ENCODE measurements at regions not wholly inside any gene's neighbourhood (a gene's known extent, or its start where the extent isn't known, plus 50 kb on each side); places are given as distances from the start of the nearest gene placed in this dataset.

DNA sequence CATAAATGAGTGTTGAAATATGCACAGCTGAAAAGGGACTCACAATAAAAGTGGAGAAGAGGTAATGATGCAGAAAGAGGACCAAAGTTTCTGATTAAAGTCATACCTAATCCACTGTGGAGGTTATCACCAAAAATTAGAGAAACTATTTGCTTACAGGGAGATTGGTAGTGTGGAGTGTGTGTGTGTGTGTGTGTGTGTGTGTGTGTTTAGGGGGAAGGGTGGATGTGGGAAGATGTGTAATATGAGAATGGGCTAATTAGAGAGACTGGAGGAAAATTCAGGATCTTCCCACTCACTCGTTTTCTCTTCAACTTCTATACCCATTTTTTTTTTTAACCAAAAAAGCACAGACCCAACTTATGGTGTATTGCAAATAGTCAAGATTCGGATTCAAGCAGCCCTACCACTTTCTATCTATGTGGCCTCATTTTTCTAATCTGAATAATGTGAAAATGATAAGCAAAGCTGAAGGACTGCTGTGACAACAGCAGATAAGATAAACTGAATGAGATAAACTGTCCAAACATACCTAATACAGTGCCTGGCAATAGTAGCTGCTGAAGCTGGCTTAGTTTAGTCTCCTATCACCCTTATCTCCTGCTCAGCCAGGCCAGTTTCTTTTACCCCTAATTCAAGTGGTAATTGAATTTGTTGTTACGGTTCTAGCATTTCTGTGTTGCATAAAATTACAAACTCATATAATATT, 501.1 kb downstream of the KDM4C start (continued):
- TF ChIP-seq SP5 (CRISPR knock-in tag; IDR thresholded peaks at IDR 0.05; ENCODE audit: borderline replicate concordance, low read depth): no peak
- TF ChIP-seq, protein P1, sequence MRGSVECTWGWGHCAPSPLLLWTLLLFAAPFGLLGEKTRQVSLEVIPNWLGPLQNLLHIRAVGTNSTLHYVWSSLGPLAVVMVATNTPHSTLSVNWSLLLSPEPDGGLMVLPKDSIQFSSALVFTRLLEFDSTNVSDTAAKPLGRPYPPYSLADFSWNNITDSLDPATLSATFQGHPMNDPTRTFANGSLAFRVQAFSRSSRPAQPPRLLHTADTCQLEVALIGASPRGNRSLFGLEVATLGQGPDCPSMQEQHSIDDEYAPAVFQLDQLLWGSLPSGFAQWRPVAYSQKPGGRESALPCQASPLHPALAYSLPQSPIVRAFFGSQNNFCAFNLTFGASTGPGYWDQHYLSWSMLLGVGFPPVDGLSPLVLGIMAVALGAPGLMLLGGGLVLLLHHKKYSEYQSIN (CRISPR knock-in tag; IDR thresholded peaks at IDR 0.05; ENCODE audit: borderline replicate concordance): no peak
- TF ChIP-seq ZNF746 (CRISPR knock-in tag; IDR thresholded peaks at IDR 0.05): no peak
- TF ChIP-seq SP4 (CRISPR knock-in tag; IDR thresholded peaks at IDR 0.05): no peak
- TF ChIP-seq ZNF788 (CRISPR knock-in tag; IDR thresholded peaks at IDR 0.05; ENCODE audit: borderline replicate concordance): no peak
- TF ChIP-seq, protein P2, sequence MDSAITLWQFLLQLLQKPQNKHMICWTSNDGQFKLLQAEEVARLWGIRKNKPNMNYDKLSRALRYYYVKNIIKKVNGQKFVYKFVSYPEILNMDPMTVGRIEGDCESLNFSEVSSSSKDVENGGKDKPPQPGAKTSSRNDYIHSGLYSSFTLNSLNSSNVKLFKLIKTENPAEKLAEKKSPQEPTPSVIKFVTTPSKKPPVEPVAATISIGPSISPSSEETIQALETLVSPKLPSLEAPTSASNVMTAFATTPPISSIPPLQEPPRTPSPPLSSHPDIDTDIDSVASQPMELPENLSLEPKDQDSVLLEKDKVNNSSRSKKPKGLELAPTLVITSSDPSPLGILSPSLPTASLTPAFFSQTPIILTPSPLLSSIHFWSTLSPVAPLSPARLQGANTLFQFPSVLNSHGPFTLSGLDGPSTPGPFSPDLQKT (CRISPR knock-in tag; IDR thresholded peaks at IDR 0.05; ENCODE audit: borderline replicate concordance): no peak

DNA sequence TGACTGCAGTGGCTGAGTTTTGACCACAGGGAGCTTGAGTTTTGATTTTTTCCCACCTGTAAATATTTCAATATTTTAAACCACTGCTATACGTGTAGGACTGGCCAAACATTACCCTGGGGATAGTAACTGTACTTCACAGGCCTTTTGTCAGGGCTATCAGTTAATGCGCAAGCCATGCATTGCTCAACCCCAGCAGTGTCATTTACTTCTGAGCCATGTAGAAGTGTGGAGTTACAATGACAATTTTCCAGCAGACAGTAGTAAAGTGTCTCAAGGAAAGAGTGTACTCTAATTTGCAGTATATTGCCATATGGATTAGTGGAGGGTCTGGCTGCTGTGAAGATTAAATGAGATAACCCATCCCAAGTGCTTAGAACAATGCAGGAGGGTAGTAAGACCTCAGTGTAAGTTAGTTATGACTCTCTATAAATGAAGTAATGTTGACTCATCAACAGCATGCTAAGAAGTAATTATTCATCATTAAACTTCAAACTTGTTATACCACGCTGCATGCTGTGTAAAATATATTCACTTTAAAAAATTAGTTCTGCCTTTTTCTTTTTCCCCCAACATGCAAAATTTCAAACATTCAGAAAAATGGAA, 489.2 kb downstream of the KDM4C start:
- no TSS peak for BruUV-seq (replicated peaks)
- no peak for FAIRE-seq
- ChIA-PET POLR2A (no interaction called here), CTCF (ENCODE audit: low intra/inter-chr PET ratio, low total read pairs) (no interaction called here)
- Histone ChIP-seq H3K79me2 (ENCODE audit: insufficient read depth, low read length) (no peaks in the 10 kb centered on the region), H4K20me1 (ENCODE audit: insufficient read depth, low read length) (no peaks in the 10 kb centered on the region), H3K4me3 (replicated peaks in 1 of 3; ENCODE audit: insufficient read depth in 1 of 3, low read depth in 2 of 3, low read length in 3 of 3) (no peak overlapping the region), H3K9ac (ENCODE audit: insufficient read depth, low read depth, low read length) (no peak overlapping the region), H3K36me3 (replicated peaks in 1 of 2; ENCODE audit: control insufficient read depth in 1 of 2, insufficient read depth in 2 of 2, low read length in 2 of 2) (no peaks in the 10 kb centered on the region), H3K27me3 (ENCODE audit: control insufficient read depth in 1 of 2, insufficient read depth in 2 of 2, low read length in 2 of 2) (no peaks in the 10 kb centered on the region; a peak in 1 of 5 replicates), H3K4me1 (ENCODE audit: insufficient read depth, low read length) (no peaks in the 10 kb centered on the region), H3K4me2 (ENCODE audit: low read depth, low read length) (no peak overlapping the region), H2AFZ (ENCODE audit: low read length) (no peak overlapping the region), H3K9me3 (ENCODE audit: low read length) (no peaks in the 10 kb centered on the region), H3K27ac (ENCODE audit: extremely low read length, insufficient read depth, low read length) (no peak overlapping the region)
- ATAC-seq: no peak
- intact Hi-C loops (cut with micrococcal nuclease; ENCODE audit: unreplicated experiment): no loop called here
- in situ Hi-C loops (cut with HindIII; ENCODE audit: extremely low pct_ligation_motif_present, low pct_unique_long_range_greater_than_20kb): no loop called here
- DNase-seq (ENCODE audit: low spot score): no peak
- 29% methylated on average over 3 of the region's 3 CpGs for WGBS (ENCODE audit: low lambda C conversion rate)
- no peak for TF ChIP-seq TBX3 (IDR thresholded peaks at IDR 0.05; ENCODE audit: borderline replicate concordance)
- TF ChIP-seq, protein P3, sequence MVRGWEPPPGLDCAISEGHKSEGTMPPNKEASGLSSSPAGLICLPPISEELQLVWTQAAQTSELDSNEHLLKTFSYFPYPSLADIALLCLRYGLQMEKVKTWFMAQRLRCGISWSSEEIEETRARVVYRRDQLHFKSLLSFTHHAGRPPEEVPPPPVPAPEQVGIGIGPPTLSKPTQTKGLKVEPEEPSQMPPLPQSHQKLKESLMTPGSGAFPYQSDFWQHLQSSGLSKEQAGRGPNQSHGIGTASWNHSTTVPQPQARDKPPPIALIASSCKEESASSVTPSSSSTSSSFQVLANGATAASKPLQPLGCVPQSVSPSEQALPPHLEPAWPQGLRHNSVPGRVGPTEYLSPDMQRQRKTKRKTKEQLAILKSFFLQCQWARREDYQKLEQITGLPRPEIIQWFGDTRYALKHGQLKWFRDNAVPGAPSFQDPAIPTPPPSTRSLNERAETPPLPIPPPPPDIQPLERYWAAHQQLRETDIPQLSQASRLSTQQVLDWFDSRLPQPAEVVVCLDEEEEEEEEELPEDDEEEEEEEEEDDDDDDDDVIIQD (CRISPR knock-in tag; IDR thresholded peaks at IDR 0.05; ENCODE audit: low read depth): no peak
- no peak for TF ChIP-seq ZNF619 (CRISPR knock-in tag; IDR thresholded peaks at IDR 0.05)
- TF ChIP-seq ZFP41 (CRISPR knock-in tag; IDR thresholded peaks at IDR 0.05; ENCODE audit: borderline replicate concordance): no peak
- no peak for TF ChIP-seq EEA1 (CRISPR knock-in tag; IDR thresholded peaks at IDR 0.05; ENCODE audit: borderline replicate concordance)
- TF ChIP-seq, protein P4, sequence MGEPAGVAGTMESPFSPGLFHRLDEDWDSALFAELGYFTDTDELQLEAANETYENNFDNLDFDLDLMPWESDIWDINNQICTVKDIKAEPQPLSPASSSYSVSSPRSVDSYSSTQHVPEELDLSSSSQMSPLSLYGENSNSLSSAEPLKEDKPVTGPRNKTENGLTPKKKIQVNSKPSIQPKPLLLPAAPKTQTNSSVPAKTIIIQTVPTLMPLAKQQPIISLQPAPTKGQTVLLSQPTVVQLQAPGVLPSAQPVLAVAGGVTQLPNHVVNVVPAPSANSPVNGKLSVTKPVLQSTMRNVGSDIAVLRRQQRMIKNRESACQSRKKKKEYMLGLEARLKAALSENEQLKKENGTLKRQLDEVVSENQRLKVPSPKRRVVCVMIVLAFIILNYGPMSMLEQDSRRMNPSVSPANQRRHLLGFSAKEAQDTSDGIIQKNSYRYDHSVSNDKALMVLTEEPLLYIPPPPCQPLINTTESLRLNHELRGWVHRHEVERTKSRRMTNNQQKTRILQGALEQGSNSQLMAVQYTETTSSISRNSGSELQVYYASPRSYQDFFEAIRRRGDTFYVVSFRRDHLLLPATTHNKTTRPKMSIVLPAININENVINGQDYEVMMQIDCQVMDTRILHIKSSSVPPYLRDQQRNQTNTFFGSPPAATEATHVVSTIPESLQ (CRISPR knock-in tag; conservative IDR thresholded peaks at IDR 0.05): no peak
- no peak for TF ChIP-seq ZMYM4 (CRISPR knock-in tag; IDR thresholded peaks at IDR 0.05)
- no peak for TF ChIP-seq ZFAT (CRISPR knock-in tag; conservative IDR thresholded peaks at IDR 0.05)
- no peak for TF ChIP-seq ZNF724P (CRISPR knock-in tag; IDR thresholded peaks at IDR 0.05; ENCODE audit: borderline replicate concordance)
- TF ChIP-seq NR3C1 (CRISPR knock-in tag; IDR thresholded peaks at IDR 0.05): no peak
- TF ChIP-seq TEAD3 (CRISPR knock-in tag; optimal IDR thresholded peaks at IDR 0.05; ENCODE audit: borderline replicate concordance): no peak

Measured in HepG2 (cell line).